SK-N-SH treated with all-trans-retinoic acid at 6 μM for 48 hours (cell line): ENCODE measurements at regions not wholly inside any gene's neighbourhood (a gene's known extent, or its start where the extent isn't known, plus 50 kb on each side); places are given as distances from the start of the nearest gene placed in this dataset.

ENCODE experiments used
- ARNTL ChIP-seq: fragments of 450-650 bp; formaldehyde crosslinking; IDR thresholded peaks from 2 replicates; pipeline ENCODE4 v1.5.0; 2020; ENCODE audit warnings: low read depth, mild to moderate bottlenecking, moderate library complexity, borderline replicate concordance
- CSRNP3 ChIP-seq: fragments of 250-450 bp; sonication (Bioruptor Pico); IDR thresholded peaks from 2 replicates; pipeline ENCODE4 v1.5.1; 2021; ENCODE audit warnings: mild to moderate bottlenecking, moderate library complexity
- ISL1 ChIP-seq: fragments of 250-450 bp; sonication (Bioruptor Pico); IDR thresholded peaks from 2 replicates; pipeline ENCODE4 v2.1.2; 2022; ENCODE audit warnings: mild to moderate bottlenecking, moderate library complexity
- OSR1 ChIP-seq: fragments of 250-450 bp; sonication (Bioruptor Pico); IDR thresholded peaks from 2 replicates; pipeline ENCODE4 v1.8.0; 2022; ENCODE audit warnings: moderate library complexity, mild to moderate bottlenecking, inconsistent platforms
- PATZ1 ChIP-seq: fragments of 250-450 bp; sonication (Bioruptor Pico); IDR thresholded peaks from 2 replicates; pipeline ENCODE4 v1.8.0; 2020; ENCODE audit warnings: mild to moderate bottlenecking, moderate library complexity, borderline replicate concordance
- ZNF70 ChIP-seq: fragments of 450-650 bp; formaldehyde crosslinking; IDR thresholded peaks from 2 replicates; pipeline ENCODE4 v1.5.0; 2020; ENCODE audit warnings: mild to moderate bottlenecking, moderate library complexity

- no peak for TF ChIP-seq PATZ1 (CRISPR knock-in tag)
- TF ChIP-seq CSRNP3 (CRISPR knock-in tag) = no peak
- no peak for TF ChIP-seq ARNTL (CRISPR knock-in tag)
- TF ChIP-seq OSR1 (CRISPR knock-in tag) = no peak
- no peak for TF ChIP-seq ZNF70
- no peak for TF ChIP-seq ISL1 (CRISPR knock-in tag)
Observed at GRCh38 chr7:136166521-136166920, 189.4 kb upstream of the MTPN start.
